HG02623 (cell line): ENCODE measurements at regions not wholly inside any gene's neighbourhood (a gene's known extent, or its start where the extent isn't known, plus 50 kb on each side); places are given as distances from the start of the nearest gene placed in this dataset.

ENCODE experiments used
- ATAC-seq: cut with Tn5 transposase; IDR thresholded peaks from one replicate; pipeline ENCODE4 v1.9.1; 2021; ENCODE audit warnings: moderate library complexity; ENCODE audit not compliant: unreplicated experiment

- ATAC-seq = no peak
Measured at GRCh38 chr13:97057176-97057575, 62.9 kb upstream of the OXGR1 start.

- ATAC-seq = no peak
Measured at GRCh38 chr13:97058391-97058790, 64.1 kb upstream of the OXGR1 start.

GRCh38 chr13:97058926-97059325 is 64.7 kb upstream of the OXGR1 start:
- no peak for ATAC-seq

- no peak for ATAC-seq
Measured at GRCh38 chr13:97067017-97067895, 73.0 kb upstream of the OXGR1 start.

- no peak for ATAC-seq
Measured at GRCh38 chr13:97068151-97068550, 73.9 kb upstream of the OXGR1 start.

- no peak for ATAC-seq
Measured at GRCh38 chr13:97069050-97069815, 75.0 kb upstream of the OXGR1 start.

- no peak for ATAC-seq
Measured at GRCh38 chr13:97072297-97072696, 78.0 kb upstream of the OXGR1 start.

- no peak for ATAC-seq
Measured at GRCh38 chr13:97074618-97075017, 80.3 kb upstream of the OXGR1 start.

GRCh38 chr13:97076898-97077297 is 82.6 kb upstream of the OXGR1 start:
- no peak for ATAC-seq

- no peak for ATAC-seq
Measured at GRCh38 chr13:97077341-97077740, 83.1 kb upstream of the OXGR1 start.

- no peak for ATAC-seq
Measured at GRCh38 chr13:97079726-97080125, 85.5 kb upstream of the OXGR1 start.

- no peak for ATAC-seq
Measured at GRCh38 chr13:97082461-97083207, 88.4 kb upstream of the OXGR1 start.

- no peak for ATAC-seq
Measured at GRCh38 chr13:97091196-97091595, 96.9 kb upstream of the OXGR1 start.

GRCh38 chr13:97100821-97101220 is 106.5 kb upstream of the OXGR1 start:
- ATAC-seq = no peak

GRCh38 chr13:97101912-97102708 is 107.8 kb upstream of the OXGR1 start:
- no peak for ATAC-seq

- no peak for ATAC-seq
Measured at GRCh38 chr13:97106323-97106722, 112.0 kb upstream of the OXGR1 start.

GRCh38 chr13:97107815-97108529 is 113.7 kb upstream of the OXGR1 start:
- no peak for ATAC-seq

GRCh38 chr13:97108530-97108900 is 113.6 kb upstream of the MBNL2 start:
- ATAC-seq = no peak

GRCh38 chr13:97109256-97109655 is 112.9 kb upstream of the MBNL2 start:
- no peak for ATAC-seq
